CD4-positive, alpha-beta T cell treated with Interferon alpha-2 for 1 hour (primary cell): ENCODE measurements at regions not wholly inside any gene's neighbourhood (a gene's known extent, or its start where the extent isn't known, plus 50 kb on each side); places are given as distances from the start of the nearest gene placed in this dataset.

Experiments used
- DNase-seq, 2 donors: peaks; one replicate each; pipeline ENCODE4 v3.0.0-alpha.2; 2020 to 2022

GRCh38 chr2:47315475-47315874 lies 53.6 kb upstream of the EPCAM start:
- no peak for DNase-seq

DNA sequence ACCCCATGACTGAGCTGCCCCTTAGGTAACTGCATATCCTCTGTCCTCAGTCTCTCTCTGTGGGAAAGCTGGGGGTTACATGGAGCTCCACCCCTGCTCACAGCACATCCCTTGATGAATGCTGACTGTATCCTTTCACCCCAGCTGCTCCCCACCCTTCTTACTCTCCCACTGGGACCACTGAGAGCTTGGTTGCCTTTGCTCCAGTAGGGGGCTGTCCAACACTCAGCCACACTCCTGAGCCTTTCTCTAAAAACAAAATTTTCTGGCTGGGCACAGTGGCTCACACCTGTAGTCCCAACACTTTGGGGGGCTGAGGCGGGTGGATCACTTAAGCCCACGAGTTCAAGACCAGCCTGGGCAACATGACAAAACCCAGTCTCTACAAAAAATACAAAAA lies 55.4 kb upstream of the EPCAM start:
- DNase-seq, result no peak

DNA sequence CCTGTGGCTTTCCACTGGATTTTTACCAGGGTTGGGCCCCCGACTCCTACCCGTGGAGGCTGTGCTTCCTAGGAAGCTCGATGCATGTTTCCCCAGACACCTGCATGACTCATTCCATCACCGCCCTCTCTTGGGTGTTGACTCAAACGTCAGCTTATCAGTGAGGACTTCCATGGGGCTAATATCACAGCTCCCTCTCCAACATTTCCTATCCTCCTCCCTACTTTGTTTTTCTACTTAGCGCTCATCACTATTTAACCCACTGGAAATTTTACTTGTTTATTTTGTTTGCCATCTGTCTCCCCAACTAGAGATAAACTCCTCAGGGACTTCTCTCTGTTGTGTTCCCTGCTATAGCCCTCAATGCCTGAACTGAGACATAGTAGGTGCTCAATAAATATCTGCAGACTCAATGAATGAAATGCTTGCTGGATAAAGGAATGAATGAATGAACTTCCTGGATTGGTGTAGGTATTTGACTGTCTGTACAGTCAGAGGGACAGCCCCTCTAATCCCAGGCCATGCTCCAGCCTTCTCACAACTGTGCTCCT lies 55.9 kb upstream of the EPCAM start:
- DNase-seq, result no peak

DNA sequence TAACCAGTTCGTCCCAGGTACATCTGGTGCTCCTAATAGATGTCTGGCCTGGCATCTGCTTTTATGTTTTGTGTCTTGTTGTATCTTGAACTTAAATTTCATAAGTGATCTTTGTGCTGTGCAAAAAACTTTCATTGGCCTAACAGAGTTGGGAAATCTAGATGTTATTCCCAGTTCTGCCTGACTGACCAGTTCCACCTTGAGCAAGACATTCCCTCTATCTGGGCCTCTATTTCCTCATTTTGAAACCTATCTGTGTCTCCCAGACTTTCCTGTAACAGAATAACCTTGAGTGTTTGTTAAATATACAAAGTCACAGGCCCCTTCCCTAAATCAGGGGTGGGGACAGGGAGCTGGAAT lies 56.6 kb upstream of the EPCAM start:
- DNase-seq, result no peak

DNA sequence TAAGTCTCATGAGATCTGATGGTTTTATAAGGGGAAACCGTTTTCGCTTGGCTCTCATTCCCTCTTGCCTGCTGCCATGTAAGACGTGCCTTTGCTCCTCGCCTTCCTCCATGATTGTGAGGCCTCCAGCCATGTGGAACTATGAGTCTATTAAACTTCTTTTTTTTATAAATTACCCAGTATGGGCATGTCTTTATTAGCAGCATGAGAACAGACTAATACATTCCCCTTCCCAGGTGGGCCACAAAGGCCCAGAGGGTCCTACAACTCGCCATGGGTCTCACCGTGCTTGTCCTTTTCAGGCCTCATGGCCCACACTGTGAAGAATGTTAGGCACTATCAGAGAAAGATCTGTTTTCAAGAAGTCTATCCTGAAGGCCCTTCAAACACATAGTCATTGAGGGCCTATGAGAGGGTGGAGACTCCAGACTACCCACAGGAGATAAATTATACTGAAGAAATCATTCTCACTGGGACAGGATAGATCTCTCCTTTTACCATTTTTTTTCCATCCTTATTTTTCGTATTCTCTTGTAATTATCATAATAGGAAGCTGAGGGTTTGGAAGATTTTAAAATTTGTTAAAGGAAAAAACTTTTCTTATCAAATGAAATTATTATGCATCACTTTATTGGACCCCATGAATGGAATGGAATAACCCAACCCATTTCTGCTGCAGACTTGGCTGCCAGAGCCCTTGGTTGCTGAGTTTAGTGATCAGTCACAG lies 57.2 kb upstream of the EPCAM start:
- DNase-seq, result no peak

- no peak for DNase-seq
Measured at GRCh38 chr2:47310801-47311560, 58.1 kb upstream of the EPCAM start.

DNA sequence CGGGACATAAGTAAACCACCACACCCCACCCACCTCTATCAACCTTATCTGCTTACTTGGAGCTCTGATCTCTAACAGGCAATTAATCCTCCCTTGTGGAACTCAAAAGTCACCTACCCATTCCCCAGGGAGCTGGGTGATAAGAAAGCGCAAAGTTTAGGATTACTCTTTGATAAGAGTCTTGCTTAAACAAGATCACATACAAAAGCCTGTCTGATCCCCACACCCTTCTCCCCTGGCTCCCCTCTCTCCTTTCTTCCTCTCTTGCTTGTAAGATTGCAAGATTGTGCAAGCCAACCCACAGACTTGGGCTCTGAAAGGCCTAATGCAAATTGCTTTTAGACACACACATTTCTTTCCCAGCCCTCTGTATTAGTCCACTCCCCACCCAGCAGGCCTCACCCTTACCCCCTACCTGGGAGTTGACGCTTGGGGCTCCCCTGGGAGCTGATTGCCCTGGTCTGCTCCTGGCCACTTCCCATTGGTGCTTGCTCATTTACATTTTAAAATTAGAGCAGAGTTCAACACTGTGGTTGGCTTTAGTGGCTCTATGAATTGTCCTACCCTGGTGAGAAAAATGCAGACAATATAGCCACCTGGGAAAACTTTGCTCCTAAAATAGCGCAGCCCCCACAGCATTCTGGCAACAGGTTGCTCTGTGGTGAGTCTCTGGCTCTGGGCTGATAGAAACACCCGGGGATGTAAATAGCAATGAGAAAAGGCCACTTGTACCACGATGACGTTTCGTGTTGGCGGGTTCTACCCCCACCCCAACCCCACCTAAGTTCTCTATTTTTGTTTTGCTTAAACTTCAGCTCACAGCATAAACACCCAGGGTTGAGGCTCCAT lies 58.9 kb upstream of the EPCAM start:
- peak in 1 of 2 donors; percentile 20 for DNase-seq

- DNase-seq, result no peak
Measured at GRCh38 chr2:47309472-47309951, 59.6 kb upstream of the EPCAM start.

DNA sequence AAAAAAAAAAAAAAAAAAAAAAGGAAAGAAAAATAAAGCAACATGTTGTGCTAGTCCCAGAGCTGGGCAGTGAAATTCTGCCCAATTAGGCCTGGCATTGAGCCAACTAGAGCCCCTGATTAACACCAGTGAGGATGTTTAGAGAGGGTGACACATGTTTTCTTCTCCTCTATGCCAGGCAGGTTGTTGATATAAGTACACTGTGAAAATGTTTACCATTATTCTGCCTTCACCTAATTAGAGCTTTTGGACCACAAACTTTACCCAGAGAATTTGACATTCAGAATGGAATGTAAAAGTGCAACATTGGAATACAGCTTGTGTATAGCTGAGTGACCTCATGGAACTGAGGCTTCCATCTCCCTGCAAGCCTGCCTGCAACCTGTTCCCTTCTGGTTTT lies 62.0 kb upstream of the EPCAM start:
- no peak for DNase-seq

DNA sequence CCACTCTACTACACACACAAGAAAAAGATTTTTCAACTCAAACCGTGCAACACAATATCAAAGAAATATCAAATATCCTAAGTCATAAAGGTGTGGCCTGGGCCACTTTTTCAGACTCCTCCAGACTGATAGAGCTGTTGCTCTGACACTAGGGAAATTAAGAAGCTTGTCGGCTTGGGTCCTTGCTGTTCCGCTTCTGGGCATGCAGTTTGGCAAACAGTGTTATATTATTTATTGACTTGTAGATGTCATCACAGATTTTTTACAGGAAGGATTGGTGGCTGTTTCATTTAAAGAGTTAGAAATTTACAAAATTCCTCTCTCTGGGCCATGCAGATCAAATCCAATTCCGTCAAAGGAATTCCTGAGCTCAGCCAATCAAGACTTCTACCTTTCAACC lies 64.5 kb upstream of the EPCAM start:
- no peak for DNase-seq

DNA sequence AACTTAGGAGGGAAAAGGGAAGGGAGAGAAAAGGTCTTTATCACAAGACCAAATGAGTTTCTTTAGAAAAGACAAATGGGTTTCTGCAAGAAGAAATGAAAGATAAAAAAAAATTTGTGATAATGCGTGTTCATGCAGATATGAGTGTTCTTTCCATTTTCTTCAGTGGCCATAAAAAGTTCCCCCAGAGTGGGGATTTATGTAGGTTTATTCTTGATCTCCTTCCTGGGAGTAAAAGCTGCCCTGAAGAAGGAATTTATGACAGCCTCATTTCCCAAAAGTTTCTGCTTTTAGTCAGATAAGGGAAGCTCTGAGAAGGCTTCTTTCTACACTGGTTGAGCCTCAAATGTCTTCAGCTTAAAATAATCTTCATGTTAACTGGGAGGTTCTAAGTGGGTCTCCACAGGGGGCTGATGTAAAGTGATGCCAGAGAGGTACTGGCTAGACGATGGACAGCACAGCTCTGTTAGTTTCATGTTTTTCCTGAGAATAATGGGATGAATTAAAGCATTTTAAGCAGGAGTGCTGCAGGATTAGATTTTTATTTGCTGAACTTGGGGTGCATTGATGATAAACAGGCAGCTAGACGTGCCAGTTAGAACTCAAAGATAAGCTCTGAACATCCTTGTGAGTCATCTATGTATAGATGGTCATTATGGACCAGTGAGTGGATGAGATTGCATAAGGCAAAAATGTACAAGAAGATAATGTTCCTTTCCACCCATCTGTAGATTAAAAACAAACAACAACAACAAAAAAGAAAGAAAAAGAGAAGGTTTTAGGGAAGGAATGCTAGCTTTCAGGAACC lies 65.6 kb upstream of the EPCAM start:
- DNase-seq, result no peak

DNA sequence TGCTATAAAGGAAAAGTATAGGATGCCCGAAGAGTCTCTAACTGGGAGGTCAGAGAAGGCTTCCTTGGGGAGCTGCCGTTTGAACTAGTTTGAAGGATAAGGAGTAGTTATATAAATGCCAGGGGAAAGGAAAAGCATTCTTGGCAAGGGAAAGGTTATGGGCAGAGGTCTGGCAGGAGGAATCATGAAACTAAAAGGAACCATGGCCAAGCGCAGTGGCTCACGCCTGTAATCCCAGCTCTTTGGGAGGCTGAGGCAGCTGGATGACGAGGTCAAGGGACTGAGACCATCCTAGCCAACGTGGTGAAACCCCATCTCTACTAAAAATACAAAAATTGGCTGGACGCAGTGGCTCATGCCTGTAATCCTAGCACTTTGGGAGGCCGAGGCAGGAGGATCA lies 66.8 kb upstream of the EPCAM start:
- no peak for DNase-seq

- DNase-seq, result no peak
Measured at GRCh38 chr2:47301731-47302130, 67.4 kb upstream of the EPCAM start.

- DNase-seq, result no peak
Measured at GRCh38 chr2:47301277-47301618, 67.9 kb upstream of the EPCAM start.

DNA sequence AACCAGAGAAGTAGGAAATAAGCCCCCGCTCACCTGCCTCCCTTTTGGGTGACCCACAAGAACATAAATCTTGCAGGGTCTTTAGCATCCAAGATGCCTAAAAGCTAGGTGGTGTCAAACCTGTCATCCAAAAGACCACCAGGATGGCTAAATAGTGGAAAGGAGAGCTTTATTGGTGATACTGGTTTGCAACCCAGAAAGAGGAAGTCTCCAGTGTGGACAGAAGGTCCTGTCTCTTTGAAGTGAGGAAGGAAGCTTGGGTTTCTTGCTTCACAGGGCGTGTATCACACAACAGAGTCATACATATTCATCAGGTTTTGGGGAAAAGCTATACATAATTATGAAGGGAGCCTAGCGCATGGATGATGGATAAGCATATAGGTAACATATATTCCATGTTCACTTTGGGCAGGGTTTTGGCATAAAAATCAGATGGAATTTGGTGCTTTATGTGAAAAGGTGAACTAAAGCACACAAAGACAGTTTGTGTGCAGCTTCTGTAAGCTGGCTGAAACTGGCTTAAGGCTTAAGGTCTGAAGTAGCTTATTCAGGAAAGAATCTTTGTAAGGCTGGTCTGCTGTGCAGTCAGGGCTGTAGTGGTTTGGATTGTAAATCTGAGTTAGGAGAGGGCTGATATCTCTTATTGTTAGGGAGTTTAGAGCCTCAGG lies 68.4 kb upstream of the EPCAM start:
- DNase-seq, result peak in 1 of 2 donors; percentile 39

DNA sequence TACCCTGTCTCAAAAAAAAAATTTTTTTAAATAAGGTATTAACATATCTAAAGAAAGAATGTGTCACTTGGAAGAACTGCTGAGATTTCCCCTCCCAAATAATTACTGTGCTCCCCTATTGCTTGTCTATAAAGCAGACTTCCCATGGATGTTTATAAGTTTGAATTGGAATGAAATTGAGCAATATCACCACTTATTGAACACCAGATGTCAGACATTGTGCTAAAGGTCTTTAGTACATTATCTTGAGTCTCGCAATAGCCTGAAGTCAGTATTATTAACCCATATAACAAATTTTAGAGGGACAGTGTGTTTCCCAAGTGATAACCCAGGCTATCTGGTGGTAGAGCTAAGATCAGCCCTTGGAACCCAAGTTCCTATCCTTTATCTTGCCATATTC lies 69.0 kb upstream of the EPCAM start:
- no peak for DNase-seq

DNA sequence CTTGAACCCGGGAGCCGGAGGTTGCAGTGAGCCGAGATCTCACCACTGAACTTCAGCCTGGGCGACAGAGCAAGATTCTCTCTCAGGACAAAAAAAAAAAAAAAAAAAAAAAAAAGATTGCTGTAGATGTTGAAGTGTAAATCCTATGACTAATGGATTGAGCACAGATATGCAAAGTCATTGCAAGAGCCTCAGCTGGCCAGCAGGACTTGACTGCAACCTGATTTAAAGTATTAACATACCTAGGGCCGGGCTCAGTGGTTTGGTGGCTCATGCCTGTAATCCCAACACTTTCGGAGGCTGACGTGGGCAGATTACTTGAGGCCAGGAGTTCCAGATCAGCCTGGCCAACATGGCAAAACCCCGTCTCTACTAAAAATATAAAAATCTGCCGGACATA lies 69.6 kb upstream of the EPCAM start:
- DNase-seq, result no peak

DNA sequence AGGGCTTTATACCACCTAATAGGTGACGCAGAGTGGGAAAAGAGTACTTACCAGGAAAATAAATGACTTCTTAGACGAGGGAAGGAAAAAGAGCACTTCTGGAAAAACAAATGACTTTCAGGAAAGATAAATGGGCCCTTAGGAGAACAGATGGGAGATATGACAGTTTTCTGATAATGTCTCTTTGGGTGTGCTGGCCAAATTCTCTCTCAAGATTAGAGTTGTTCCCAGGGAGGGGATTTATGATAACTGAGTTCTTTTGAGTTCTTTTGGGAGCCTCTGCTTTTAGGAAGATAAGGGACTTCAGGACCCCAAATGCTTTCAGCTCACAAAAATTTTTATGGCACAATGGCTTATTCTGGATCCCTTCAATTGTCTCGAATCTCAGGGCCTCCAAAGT lies 70.3 kb upstream of the EPCAM start:
- no peak for DNase-seq

DNA sequence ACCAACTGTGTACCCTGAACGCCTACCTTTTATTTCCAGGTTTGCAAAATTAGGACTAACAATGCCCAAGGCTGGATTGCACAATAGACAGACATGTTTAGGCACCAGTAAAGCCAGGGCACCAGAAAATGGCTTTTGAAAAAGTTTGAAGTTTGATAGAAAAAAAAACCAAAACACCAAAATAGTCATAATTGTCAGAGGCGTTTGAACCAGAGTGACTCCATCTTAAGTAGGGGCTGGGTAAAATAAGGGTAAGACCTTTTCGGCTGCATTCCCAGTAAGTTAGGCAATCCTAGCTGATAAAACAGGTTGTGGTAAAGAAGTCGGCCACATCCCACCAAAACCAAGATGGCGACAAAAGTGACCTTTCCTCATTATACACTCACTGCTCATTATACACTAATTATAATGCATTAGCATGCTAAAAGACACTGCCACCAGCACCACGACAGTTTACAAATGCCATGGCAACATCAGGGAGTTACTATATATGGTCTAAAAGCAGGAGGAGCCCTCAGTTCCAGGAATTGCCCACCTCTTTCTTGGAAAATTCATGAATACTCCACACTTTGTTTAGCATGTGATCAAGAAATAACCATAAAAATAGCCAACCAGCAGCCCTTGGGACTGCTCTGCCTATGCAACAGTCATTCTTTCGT lies 71.2 kb upstream of the EPCAM start:
- DNase-seq, result no peak

GRCh38 chr2:47295981-47296635 lies 73.0 kb upstream of the EPCAM start:
- DNase-seq, result no peak
